ENCODE measurements at regions not wholly inside any gene's neighbourhood (a gene's known extent, or its start where the extent isn't known, plus 50 kb on each side); places are given as distances from the start of the nearest gene placed in this dataset.

DNA sequence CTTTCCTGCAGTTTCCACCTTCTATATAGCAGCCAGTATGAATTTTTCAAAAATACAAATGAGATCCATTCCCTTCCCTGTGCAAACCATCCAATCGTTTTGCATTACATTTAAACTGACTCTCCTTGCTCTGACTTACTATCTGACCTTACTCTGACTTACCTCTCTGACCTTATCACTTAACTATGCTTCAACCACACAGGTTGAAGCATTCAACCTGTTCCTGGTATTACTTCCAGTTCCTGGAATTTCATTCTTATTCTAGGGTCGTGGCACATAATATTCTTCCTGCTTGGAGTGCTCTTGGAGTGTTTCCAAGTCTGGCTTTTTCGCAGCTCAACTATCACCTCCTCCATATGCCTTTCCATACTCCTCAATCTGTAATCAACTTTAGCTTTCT, 850.6 kb upstream of the CHAC2 start:
- H3K36me3 ChIP-seq: no peaks in the 10 kb centered on the region
- H3K9me3 ChIP-seq: no peaks in the 10 kb centered on the region
- no peaks in the 10 kb centered on the region for H3K4me1 ChIP-seq (ENCODE audit: insufficient read depth)
- TF ChIP-seq, protein P1, sequence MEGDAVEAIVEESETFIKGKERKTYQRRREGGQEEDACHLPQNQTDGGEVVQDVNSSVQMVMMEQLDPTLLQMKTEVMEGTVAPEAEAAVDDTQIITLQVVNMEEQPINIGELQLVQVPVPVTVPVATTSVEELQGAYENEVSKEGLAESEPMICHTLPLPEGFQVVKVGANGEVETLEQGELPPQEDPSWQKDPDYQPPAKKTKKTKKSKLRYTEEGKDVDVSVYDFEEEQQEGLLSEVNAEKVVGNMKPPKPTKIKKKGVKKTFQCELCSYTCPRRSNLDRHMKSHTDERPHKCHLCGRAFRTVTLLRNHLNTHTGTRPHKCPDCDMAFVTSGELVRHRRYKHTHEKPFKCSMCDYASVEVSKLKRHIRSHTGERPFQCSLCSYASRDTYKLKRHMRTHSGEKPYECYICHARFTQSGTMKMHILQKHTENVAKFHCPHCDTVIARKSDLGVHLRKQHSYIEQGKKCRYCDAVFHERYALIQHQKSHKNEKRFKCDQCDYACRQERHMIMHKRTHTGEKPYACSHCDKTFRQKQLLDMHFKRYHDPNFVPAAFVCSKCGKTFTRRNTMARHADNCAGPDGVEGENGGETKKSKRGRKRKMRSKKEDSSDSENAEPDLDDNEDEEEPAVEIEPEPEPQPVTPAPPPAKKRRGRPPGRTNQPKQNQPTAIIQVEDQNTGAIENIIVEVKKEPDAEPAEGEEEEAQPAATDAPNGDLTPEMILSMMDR (IDR thresholded peaks at IDR 0.05): no peak
- TF ChIP-seq POLR2A (IDR thresholded peaks at IDR 0.05) (no peak), EP300 (IDR thresholded peaks at IDR 0.05) (no peak)
- no peak overlapping the region for H3K4me3 ChIP-seq
- intact Hi-C loops (cut with DNase I): no loop called here
- no peak for DNase-seq
- 22 to 25% (median 25%) methylated on average over 3 of the region's 3 CpGs for WGBS, 3 donors
- no peaks in the 10 kb centered on the region for H3K27me3 ChIP-seq
- H3K27ac ChIP-seq: no peak overlapping the region

DNA sequence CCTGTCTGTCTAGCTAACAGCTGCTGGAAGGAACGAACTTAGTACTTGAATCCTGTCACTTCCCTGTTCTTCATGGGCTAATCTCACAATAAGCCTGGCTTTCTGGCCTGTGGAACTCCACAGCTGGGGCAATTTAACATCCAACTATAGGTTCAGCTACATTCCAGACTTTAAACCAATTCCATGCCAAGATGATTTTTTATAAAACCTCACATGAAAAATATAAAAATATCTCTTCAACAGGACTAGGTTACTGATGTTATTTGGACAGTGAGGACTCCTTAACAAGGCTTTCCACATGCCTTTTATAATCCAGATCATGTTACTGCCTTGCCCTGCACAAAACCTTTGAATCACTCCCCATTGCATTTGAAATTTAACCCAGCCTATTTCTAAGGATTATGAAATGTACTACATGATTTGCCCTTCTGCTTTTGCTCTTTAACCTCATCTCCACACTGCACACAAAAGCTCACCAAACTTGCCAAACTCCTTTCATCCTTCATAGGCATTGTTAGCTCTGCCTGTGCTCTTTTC, 863.2 kb upstream of the CHAC2 start:
- H3K4me1 ChIP-seq (ENCODE audit: insufficient read depth): no peaks in the 10 kb centered on the region
- no peak overlapping the region for H3K4me3 ChIP-seq
- H3K36me3 ChIP-seq: no peaks in the 10 kb centered on the region
- whole genome bisulfite sequencing, 3 donors: 14 to 31% (median 21%) methylated on average over 1 of the region's 1 CpG
- DNase-seq: no peak
- no peaks in the 10 kb centered on the region for H3K9me3 ChIP-seq
- intact Hi-C loops (cut with DNase I): no loop called here
- no peaks in the 10 kb centered on the region for H3K27me3 ChIP-seq
- TF ChIP-seq EP300 (IDR thresholded peaks at IDR 0.05) (no peak), POLR2A (IDR thresholded peaks at IDR 0.05) (no peak)
- TF ChIP-seq, protein P1 (IDR thresholded peaks at IDR 0.05): no peak
- H3K27ac ChIP-seq: no peak overlapping the region

DNA sequence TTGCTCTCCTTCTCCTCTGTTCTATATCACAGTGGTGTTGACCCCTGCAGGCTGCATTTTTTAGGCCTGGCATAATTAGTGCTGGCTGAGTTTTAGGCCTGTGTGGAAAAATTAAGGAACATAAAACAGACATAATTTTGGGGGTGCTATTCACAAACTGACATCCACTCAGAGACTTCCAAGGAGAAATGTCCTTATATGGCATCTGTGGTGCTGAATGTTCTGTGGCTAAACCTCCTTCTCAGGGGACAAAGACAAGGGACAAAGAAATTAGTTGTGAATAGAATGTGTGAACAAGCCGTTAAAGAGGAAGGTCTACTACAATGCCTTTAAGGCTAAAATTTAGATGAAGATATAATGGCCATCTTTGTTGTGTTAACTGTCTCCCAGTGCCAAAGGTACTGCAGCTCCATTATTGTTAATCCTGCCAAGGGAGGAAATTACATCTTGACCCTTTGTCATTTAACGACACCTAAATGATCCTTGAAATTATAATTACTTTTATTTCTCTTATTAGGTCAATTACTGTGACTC, 870.0 kb upstream of the CHAC2 start:
- no peaks in the 10 kb centered on the region for H3K27me3 ChIP-seq
- H3K9me3 ChIP-seq: no peaks in the 10 kb centered on the region
- no peak for DNase-seq
- intact Hi-C loops (cut with DNase I): no loop called here
- no peak overlapping the region for H3K27ac ChIP-seq
- 86 to 91% (median 86%) methylated on average over 2 of the region's 2 CpGs for WGBS, 3 donors
- TF ChIP-seq POLR2A (IDR thresholded peaks at IDR 0.05): no peak
- H3K36me3 ChIP-seq: no peaks in the 10 kb centered on the region
- no peaks in the 10 kb centered on the region for H3K4me1 ChIP-seq (ENCODE audit: insufficient read depth)
- no peak overlapping the region for H3K4me3 ChIP-seq

DNA sequence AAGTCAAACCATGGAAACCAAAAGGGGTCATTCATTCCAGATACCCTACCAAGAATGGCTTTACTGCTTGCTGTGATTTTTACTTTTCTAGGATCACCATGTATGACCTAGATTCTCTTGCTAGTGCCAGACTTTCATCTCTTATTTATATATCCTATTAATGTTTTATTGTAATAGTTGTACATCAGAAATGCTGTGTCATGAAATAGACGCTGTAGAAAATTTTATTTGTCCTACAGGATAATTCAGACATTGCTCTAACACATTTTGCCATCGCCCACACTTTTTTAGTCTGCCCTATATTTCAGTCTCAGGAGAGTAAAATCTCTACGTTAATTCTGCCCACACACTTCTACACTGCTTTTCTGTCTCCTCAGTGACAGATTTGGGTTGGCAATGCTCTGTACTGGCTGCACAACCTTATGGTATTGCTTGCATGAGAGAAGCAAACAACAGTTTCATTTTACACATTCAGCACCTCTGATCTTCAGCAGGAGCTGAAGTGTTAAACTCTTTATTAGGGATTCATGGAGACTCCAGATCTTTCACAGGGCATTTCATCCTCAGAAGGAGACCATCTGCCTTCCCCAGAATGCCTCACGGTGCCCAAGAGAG, 871.8 kb upstream of the CHAC2 start:
- 71 to 79% (median 72%) methylated on average over 4 of the region's 4 CpGs for WGBS, 3 donors
- no peak for DNase-seq
- no peaks in the 10 kb centered on the region for H3K27me3 ChIP-seq
- TF ChIP-seq POLR2A (IDR thresholded peaks at IDR 0.05) (no peak), EP300 (IDR thresholded peaks at IDR 0.05) (no peak)
- TF ChIP-seq, protein P1 (IDR thresholded peaks at IDR 0.05): no peak
- H3K9me3 ChIP-seq: no peaks in the 10 kb centered on the region
- no peaks in the 10 kb centered on the region for H3K36me3 ChIP-seq
- no peak overlapping the region for H3K27ac ChIP-seq
- H3K4me3 ChIP-seq: no peak overlapping the region
- H3K4me1 ChIP-seq (ENCODE audit: insufficient read depth): no peaks in the 10 kb centered on the region
- intact Hi-C loops (cut with DNase I): no loop called here

DNA sequence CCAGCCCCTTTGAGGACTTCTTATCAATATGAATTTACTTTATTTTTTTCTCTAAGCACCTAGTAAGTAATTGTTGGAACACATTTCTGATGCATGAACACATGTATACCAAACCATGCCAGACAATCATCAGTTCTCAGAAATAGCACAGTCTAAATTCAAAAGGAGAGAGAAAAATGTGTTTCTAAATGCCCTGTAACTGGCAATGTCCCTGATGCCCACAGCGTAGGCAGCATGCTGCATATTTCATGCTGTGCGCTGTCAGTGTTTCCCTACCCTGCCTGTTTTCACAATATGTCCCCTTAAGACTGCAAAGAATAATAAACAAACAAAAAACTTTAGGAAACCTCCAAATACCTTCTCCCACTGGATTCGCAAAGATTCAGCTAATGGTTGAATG, 881.0 kb upstream of the CHAC2 start:
- intact Hi-C loops (cut with DNase I): no loop called here
- no peaks in the 10 kb centered on the region for H3K4me1 ChIP-seq (ENCODE audit: insufficient read depth)
- no peak overlapping the region for H3K4me3 ChIP-seq
- H3K9me3 ChIP-seq: no peaks in the 10 kb centered on the region
- H3K36me3 ChIP-seq: no peaks in the 10 kb centered on the region
- 84 to 90% (median 89%) methylated on average over 3 of the region's 3 CpGs for WGBS, 3 donors
- H3K27ac ChIP-seq: no peak overlapping the region
- H3K27me3 ChIP-seq: no peaks in the 10 kb centered on the region
- TF ChIP-seq, protein P1 (IDR thresholded peaks at IDR 0.05): no peak
- TF ChIP-seq EP300 (IDR thresholded peaks at IDR 0.05): no peak
- TF ChIP-seq POLR2A (IDR thresholded peaks at IDR 0.05): no peak
- DNase-seq: no peak
